Right atrium auricular region (tissue), 2 donors: ENCODE measurements at regions not wholly inside any gene's neighbourhood (a gene's known extent, or its start where the extent isn't known, plus 50 kb on each side); places are given as distances from the start of the nearest gene placed in this dataset.

Experiments used
- DNase-seq: peaks from one replicate; pipeline ENCODE4 v3.0.0-alpha.2; 2019; ENCODE audit warnings: low spot score
- H3K27ac ChIP-seq, 2 donors: fragments of 200-600 bp; sonication (generic); 1 replicate in 1 of 2; 2 replicates in 1 of 2; pipeline ENCODE4 v1.5.1; 2016 to 2019
- H3K27me3 ChIP-seq, 2 donors: fragments of 200-600 bp; sonication (generic); one replicate each; pipeline versions ENCODE4 v1.5.1 to v1.6.0; 2017 to 2019
- H3K36me3 ChIP-seq: fragments of 200-600 bp; sonication (generic); one replicate; pipeline ENCODE4 v1.5.1; 2016
- H3K4me1 ChIP-seq, 2 donors: fragments of 200-600 bp; sonication (generic); one replicate each; pipeline versions ENCODE4 v1.5.1 to v1.6.0; 2017 to 2019
- H3K4me3 ChIP-seq, 2 donors: fragments of 200-600 bp; sonication (generic); 1 replicate in 1 of 2; 2 replicates in 1 of 2; pipeline ENCODE4 v1.5.1; 2017 to 2019; ENCODE audit warnings: mild to moderate bottlenecking in 1 of 2, moderate library complexity in 1 of 2
- H3K9me3 ChIP-seq, 2 donors: fragments of 200-600 bp; sonication (generic); one replicate each; pipeline ENCODE4 v1.5.1; 2019
- CTCF ChIP-seq, 2 donors: fragments of 200-600 bp; sonication (generic); IDR thresholded peaks; one replicate each; pipeline ENCODE4 v1.5.1; 2019; ENCODE audit warnings: antibody characterized with exemption in 2 of 2

- no peak overlapping the region for H3K4me3 ChIP-seq
- no peak for TF ChIP-seq CTCF (IDR thresholded peaks at IDR 0.05)
- no peaks in the 10 kb centered on the region for H3K27me3 ChIP-seq
- no peak for DNase-seq
- no peak overlapping the region for H3K27ac ChIP-seq
- no peaks in the 10 kb centered on the region for H3K36me3 ChIP-seq
- H3K9me3 ChIP-seq: peaks cover 0 to 10% of the 10 kb centered on the region in 2 donors
- H3K4me1 ChIP-seq: no peaks in the 10 kb centered on the region
Measured at GRCh38 chr9:87319656-87320055, 178.0 kb upstream of the DAPK1 start.

- H3K4me3 ChIP-seq: no peak overlapping the region
- H3K36me3 ChIP-seq: no peaks in the 10 kb centered on the region
- no peak overlapping the region for H3K27ac ChIP-seq
- no peaks in the 10 kb centered on the region for H3K27me3 ChIP-seq
- peaks cover 0 to 8% of the 10 kb centered on the region in 2 donors for H3K9me3 ChIP-seq
- no peaks in the 10 kb centered on the region for H3K4me1 ChIP-seq
- DNase-seq: no peak
- no peak for TF ChIP-seq CTCF (IDR thresholded peaks at IDR 0.05)
Measured at GRCh38 chr9:87320146-87320884, 177.4 kb upstream of the DAPK1 start.

GRCh38 chr9:87322840-87323635, 174.6 kb upstream of the DAPK1 start:
- no peak overlapping the region for H3K4me3 ChIP-seq
- H3K27me3 ChIP-seq: no peaks in the 10 kb centered on the region
- H3K36me3 ChIP-seq: no peaks in the 10 kb centered on the region
- no peak overlapping the region for H3K27ac ChIP-seq
- DNase-seq: no peak
- no peak for TF ChIP-seq CTCF (IDR thresholded peaks at IDR 0.05)
- H3K4me1 ChIP-seq: no peaks in the 10 kb centered on the region
- H3K9me3 ChIP-seq: no peaks in the 10 kb centered on the region

GRCh38 chr9:87323928-87324327, 173.7 kb upstream of the DAPK1 start:
- Histone ChIP-seq H3K27me3 (no peaks in the 10 kb centered on the region), H3K4me1 (no peaks in the 10 kb centered on the region), H3K36me3 (no peaks in the 10 kb centered on the region), H3K9me3 (no peaks in the 10 kb centered on the region), H3K27ac (no peak overlapping the region), H3K4me3 (no peak overlapping the region)
- no peak for DNase-seq
- TF ChIP-seq CTCF (IDR thresholded peaks at IDR 0.05): no peak

- no peaks in the 10 kb centered on the region for H3K36me3 ChIP-seq
- no peaks in the 10 kb centered on the region for H3K9me3 ChIP-seq
- H3K4me3 ChIP-seq: no peak overlapping the region
- no peak for DNase-seq
- TF ChIP-seq CTCF (IDR thresholded peaks at IDR 0.05): peak; percentile 47 to 85
- no peaks in the 10 kb centered on the region for H3K4me1 ChIP-seq
- H3K27ac ChIP-seq: no peak overlapping the region
- H3K27me3 ChIP-seq: no peaks in the 10 kb centered on the region
Measured at GRCh38 chr9:87324613-87325194, 173.0 kb upstream of the DAPK1 start.
